ENCODE measurements at regions not wholly inside any gene's neighbourhood (a gene's known extent, or its start where the extent isn't known, plus 50 kb on each side); places are given as distances from the start of the nearest gene placed in this dataset.
"Not testable (repeated sequence)": the region's sequence is repeated elsewhere in the genome, so short reads cannot be mapped to it uniquely, and the experiment has no call there.

DNA sequence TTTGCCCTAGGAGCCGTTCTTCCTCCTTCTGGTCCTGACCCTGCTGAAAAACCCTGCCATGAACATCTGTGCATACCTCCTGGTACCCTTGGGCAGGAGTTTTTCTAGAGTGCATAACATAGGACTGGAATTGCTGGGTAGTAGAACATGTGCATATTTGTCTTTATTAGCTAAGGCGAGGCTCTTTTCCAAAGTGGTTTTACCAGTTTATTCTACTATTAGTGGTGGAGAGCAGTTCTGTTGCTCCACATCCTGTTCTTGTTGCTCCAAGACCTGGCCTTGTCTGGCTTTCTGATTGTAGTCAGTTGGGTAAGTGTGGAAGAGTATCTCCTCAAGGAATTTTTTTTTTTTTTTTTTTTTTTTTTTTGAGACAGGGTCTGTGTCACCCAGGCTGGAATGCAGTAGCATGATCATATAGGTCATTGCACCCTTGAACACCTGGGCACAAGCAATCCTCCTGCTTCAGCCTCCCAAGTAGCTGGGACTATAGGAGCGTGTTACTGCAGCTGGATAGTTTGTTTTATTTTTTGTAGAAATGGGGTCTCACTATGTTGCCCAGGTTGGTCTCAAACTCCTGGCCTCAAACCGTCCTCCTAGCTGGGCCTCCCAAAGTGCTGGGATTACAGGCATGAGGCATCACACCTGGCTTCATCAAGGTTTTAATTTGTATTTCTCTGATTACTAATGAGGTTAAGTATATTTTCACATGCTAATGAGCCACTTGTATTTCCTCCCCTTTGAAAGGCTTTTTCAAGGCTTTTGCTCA, 85.2 kb downstream of the SPRY4 start:
- H3K27ac Mint-ChIP-seq, result no peak overlapping the region
- ATAC-seq (ENCODE audit: low read depth), result no peak
- Histone ChIP-seq H3K4me1 (ENCODE audit: control insufficient read depth in 2 of 2, insufficient read depth in 2 of 2, low read length in 2 of 2) (no peaks in the 10 kb centered on the region), H4K20me1 (ENCODE audit: control insufficient read depth, insufficient read depth, low read length, poor library complexity, severe bottlenecking) (no peaks in the 10 kb centered on the region), H3K36me3 (replicated peaks in 1 of 2; ENCODE audit: control extremely low read depth in 1 of 2, control insufficient read depth in 1 of 2, extremely low read depth in 1 of 2, insufficient read depth in 2 of 2, low read length in 1 of 2) (no peaks in the 10 kb centered on the region), H3K79me2 (ENCODE audit: control insufficient read depth, insufficient read depth, low read length) (no peaks in the 10 kb centered on the region), H3K27me3 (replicated peaks in 1 of 4; ENCODE audit: control extremely low read depth in 1 of 4, control insufficient read depth in 3 of 4, insufficient read depth in 4 of 4, low read length in 3 of 4) (peaks cover 0 to 3% (median 0%) of the 10 kb centered on the region in 4 experiments), H3K9me3 (ENCODE audit: control extremely low read depth in 1 of 3, control insufficient read depth in 2 of 3, insufficient read depth in 1 of 3, low read length in 2 of 3) (peaks cover 0 to 7% (median 5%) of the 10 kb centered on the region in 3 donors), H3K4me2 (replicated peaks; ENCODE audit: low read depth, low read length, poor library complexity, severe bottlenecking) (no peak overlapping the region), H2AFZ (ENCODE audit: insufficient read depth, low read depth, low read length, poor library complexity, severe bottlenecking) (no peak overlapping the region), H3K27ac (ENCODE audit: low read length in 2 of 2) (no peak overlapping the region), H3K4me3 (ENCODE audit: control extremely low read depth in 1 of 5, extremely low read depth in 1 of 5, insufficient read depth in 1 of 5, low read depth in 2 of 5, low read length in 4 of 5) (no peak overlapping the region), H3K9ac (ENCODE audit: low read length) (no peak overlapping the region)
- intact Hi-C loops (cut with micrococcal nuclease), result no loop called here
- TF ChIP-seq, protein P1, sequence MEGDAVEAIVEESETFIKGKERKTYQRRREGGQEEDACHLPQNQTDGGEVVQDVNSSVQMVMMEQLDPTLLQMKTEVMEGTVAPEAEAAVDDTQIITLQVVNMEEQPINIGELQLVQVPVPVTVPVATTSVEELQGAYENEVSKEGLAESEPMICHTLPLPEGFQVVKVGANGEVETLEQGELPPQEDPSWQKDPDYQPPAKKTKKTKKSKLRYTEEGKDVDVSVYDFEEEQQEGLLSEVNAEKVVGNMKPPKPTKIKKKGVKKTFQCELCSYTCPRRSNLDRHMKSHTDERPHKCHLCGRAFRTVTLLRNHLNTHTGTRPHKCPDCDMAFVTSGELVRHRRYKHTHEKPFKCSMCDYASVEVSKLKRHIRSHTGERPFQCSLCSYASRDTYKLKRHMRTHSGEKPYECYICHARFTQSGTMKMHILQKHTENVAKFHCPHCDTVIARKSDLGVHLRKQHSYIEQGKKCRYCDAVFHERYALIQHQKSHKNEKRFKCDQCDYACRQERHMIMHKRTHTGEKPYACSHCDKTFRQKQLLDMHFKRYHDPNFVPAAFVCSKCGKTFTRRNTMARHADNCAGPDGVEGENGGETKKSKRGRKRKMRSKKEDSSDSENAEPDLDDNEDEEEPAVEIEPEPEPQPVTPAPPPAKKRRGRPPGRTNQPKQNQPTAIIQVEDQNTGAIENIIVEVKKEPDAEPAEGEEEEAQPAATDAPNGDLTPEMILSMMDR (IDR thresholded peaks at IDR 0.05), result no peak
- DNase-seq, result no peak
- H3K27me3 Mint-ChIP-seq, result peaks cover 11% of the 10 kb centered on the region
- peaks cover 3% of the 10 kb centered on the region for H3K4me1 Mint-ChIP-seq
- WGBS (ENCODE audit: insufficient coverage), result 90% methylated on average over 4 of the region's 4 CpGs
- ChIA-PET POLR2A (no interaction called here), CTCF (no interaction called here)
- no peak overlapping the region for H3K4me3 Mint-ChIP-seq
- H3K9me3 Mint-ChIP-seq (ENCODE audit: insufficient read depth), result peaks cover 4% of the 10 kb centered on the region

DNA sequence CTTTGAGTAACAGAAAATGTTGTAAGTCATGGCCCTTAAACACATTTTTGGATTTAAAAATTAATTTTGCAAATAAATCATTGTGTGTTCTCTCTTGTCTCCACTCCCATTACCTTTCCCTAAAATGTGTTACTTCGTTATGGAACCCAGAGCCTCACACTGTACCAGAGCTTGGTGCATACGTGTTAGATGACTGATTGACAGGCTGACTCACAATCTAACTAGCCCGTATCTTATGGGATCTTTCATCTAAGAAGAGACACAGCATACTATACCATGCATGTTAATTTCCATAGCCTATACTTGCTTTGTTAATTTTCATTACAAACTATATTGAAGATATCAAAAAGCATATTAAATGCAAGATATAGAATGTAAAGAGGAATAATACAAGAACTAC, 87.1 kb downstream of the SPRY4 start:
- Histone ChIP-seq H3K27me3 (replicated peaks in 1 of 4; ENCODE audit: control extremely low read depth in 1 of 4, control insufficient read depth in 3 of 4, insufficient read depth in 4 of 4, low read length in 3 of 4) (peaks cover 0 to 3% (median 1%) of the 10 kb centered on the region in 4 experiments), H3K4me2 (replicated peaks; ENCODE audit: low read depth, low read length, poor library complexity, severe bottlenecking) (no peak overlapping the region), H3K9ac (ENCODE audit: low read length) (no peak overlapping the region), H3K4me3 (ENCODE audit: control extremely low read depth in 1 of 5, extremely low read depth in 1 of 5, insufficient read depth in 1 of 5, low read depth in 2 of 5, low read length in 4 of 5) (no peak overlapping the region), H3K36me3 (replicated peaks in 1 of 2; ENCODE audit: control extremely low read depth in 1 of 2, control insufficient read depth in 1 of 2, extremely low read depth in 1 of 2, insufficient read depth in 2 of 2, low read length in 1 of 2) (no peaks in the 10 kb centered on the region), H3K79me2 (ENCODE audit: control insufficient read depth, insufficient read depth, low read length) (no peaks in the 10 kb centered on the region), H3K9me3 (ENCODE audit: control extremely low read depth in 1 of 3, control insufficient read depth in 2 of 3, insufficient read depth in 1 of 3, low read length in 2 of 3) (peaks cover 0 to 6% (median 5%) of the 10 kb centered on the region in 3 donors), H2AFZ (ENCODE audit: insufficient read depth, low read depth, low read length, poor library complexity, severe bottlenecking) (no peak overlapping the region), H4K20me1 (ENCODE audit: control insufficient read depth, insufficient read depth, low read length, poor library complexity, severe bottlenecking) (no peaks in the 10 kb centered on the region), H3K4me1 (ENCODE audit: control insufficient read depth in 2 of 2, insufficient read depth in 2 of 2, low read length in 2 of 2) (no peaks in the 10 kb centered on the region), H3K27ac (ENCODE audit: low read length in 2 of 2) (no peak overlapping the region)
- Mint-ChIP-seq H3K27me3 (peaks cover 23% of the 10 kb centered on the region), H3K9me3 (ENCODE audit: insufficient read depth) (no peaks in the 10 kb centered on the region), H3K4me3 (no peak overlapping the region), H3K4me1 (peaks cover 3% of the 10 kb centered on the region), H3K27ac (no peak overlapping the region)
- WGBS (ENCODE audit: insufficient coverage), result 80% methylated on average over 1 of the region's 3 CpGs
- ATAC-seq (ENCODE audit: low read depth) (no peak), DNase-seq (no peak)
- CTCF ChIA-PET, result no interaction called here
- intact Hi-C loops (cut with micrococcal nuclease), result no loop called here
- POLR2A ChIA-PET, result no interaction called here
- no peak for TF ChIP-seq EZH2 (IDR thresholded peaks at IDR 0.05; ENCODE audit: borderline replicate concordance, insufficient read depth, low read depth, low read length, poor library complexity, severe bottlenecking)
- TF ChIP-seq, protein P1 (IDR thresholded peaks at IDR 0.05), result no peak

DNA sequence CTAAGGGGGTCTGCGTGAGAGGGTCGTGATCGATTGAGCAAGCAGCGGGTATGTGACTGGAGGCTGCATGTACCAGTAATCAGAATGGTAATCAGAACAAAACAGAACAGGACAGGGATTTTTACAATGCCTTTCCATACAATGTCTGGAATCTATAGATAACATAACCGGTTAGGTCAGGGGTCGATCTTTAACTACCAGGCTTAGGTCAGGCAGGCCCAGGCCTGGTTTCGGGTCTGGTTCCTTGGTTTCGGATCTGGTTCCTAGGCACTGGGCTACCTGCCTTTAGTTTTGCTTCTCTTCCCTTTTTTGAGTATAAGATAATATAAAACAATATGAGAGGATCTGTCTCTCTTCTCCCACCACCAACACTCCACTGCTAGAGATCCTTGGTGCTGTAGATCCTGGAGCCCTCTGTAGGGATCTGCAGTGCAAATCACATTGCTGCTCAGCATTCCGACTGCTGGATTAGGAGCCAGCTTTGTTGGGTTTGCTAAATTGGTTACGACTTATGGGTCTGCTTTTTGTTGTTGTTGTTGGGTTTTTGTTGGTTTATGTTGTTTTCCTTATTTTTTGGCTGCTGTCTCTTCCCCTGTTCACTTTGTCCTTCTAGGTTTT, 88.0 kb downstream of the SPRY4 start:
- H3K9ac ChIP-seq (ENCODE audit: low read length); DNase-seq; H3K9me3 Mint-ChIP-seq (ENCODE audit: insufficient read depth); H3K27me3 ChIP-seq (replicated peaks in 1 of 4; ENCODE audit: control extremely low read depth in 1 of 4, control insufficient read depth in 3 of 4, insufficient read depth in 4 of 4, low read length in 3 of 4); H3K4me2 ChIP-seq (replicated peaks; ENCODE audit: low read depth, low read length, poor library complexity, severe bottlenecking); H3K4me1 ChIP-seq (ENCODE audit: control insufficient read depth in 2 of 2, insufficient read depth in 2 of 2, low read length in 2 of 2); H3K4me1 Mint-ChIP-seq; ATAC-seq (ENCODE audit: low read depth); CTCF ChIA-PET; H3K4me3 Mint-ChIP-seq; H3K4me3 ChIP-seq (ENCODE audit: control extremely low read depth in 1 of 5, extremely low read depth in 1 of 5, insufficient read depth in 1 of 5, low read depth in 2 of 5, low read length in 4 of 5); H2AFZ ChIP-seq (ENCODE audit: insufficient read depth, low read depth, low read length, poor library complexity, severe bottlenecking); H3K79me2 ChIP-seq (ENCODE audit: control insufficient read depth, insufficient read depth, low read length); H3K36me3 ChIP-seq (replicated peaks in 1 of 2; ENCODE audit: control extremely low read depth in 1 of 2, control insufficient read depth in 1 of 2, extremely low read depth in 1 of 2, insufficient read depth in 2 of 2, low read length in 1 of 2); H3K27ac Mint-ChIP-seq; H3K27ac ChIP-seq (ENCODE audit: low read length in 2 of 2); POLR2A ChIA-PET; H4K20me1 ChIP-seq (ENCODE audit: control insufficient read depth, insufficient read depth, low read length, poor library complexity, severe bottlenecking); H3K9me3 ChIP-seq (ENCODE audit: control extremely low read depth in 1 of 3, control insufficient read depth in 2 of 3, insufficient read depth in 1 of 3, low read length in 2 of 3); intact Hi-C loops (cut with micrococcal nuclease): not testable (repeated sequence)
- 50% methylated on average over 4 of the region's 10 CpGs for WGBS (ENCODE audit: insufficient coverage)
- peaks cover 31% of the 10 kb centered on the region for H3K27me3 Mint-ChIP-seq

Measured in B cell (primary cell).